PC-3 (cell line): ENCODE measurements at regions not wholly inside any gene's neighbourhood (a gene's known extent, or its start where the extent isn't known, plus 50 kb on each side); places are given as distances from the start of the nearest gene placed in this dataset.

Experiments used
- EZH2phosphoT487 ChIP-seq: fragments of 300-600 bp; sonication (generic); IDR thresholded peaks from 2 replicates; pipeline ENCODE4 v1.6.1; 2018; ENCODE audit warnings: mild to moderate bottlenecking, antibody characterized with exemption, low read length, borderline replicate concordance
- TF ChIP-seq, protein P1 (sequence below): fragments of 300-600 bp; sonication (generic); conservative IDR thresholded peaks from 2 replicates; pipeline ENCODE4 v1.5.1; 2017; ENCODE audit warnings: antibody characterized with exemption, low read depth, mild to moderate bottlenecking, low read length

DNA sequence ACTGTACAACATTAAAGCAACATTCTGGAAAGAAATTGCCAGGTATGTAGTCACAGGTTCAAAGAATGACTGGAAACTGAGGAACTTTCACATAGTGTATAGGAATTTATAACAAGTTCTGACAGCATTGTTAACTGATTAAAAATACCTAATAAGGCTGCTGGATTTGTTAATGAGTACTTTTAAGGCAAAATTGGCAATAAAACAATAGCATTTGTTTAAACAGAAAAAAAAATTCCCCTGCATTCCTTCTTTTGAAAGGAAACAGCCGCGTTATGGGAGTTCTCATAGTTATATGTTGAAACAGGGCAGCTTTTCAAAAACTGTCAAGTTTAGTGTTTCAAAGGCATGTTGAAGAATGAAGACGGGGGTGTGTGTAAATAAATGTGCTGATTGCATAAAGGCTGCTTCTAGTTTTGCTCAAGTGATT is 282.5 kb upstream of the FAT1 start:
- TF ChIP-seq, protein P1, sequence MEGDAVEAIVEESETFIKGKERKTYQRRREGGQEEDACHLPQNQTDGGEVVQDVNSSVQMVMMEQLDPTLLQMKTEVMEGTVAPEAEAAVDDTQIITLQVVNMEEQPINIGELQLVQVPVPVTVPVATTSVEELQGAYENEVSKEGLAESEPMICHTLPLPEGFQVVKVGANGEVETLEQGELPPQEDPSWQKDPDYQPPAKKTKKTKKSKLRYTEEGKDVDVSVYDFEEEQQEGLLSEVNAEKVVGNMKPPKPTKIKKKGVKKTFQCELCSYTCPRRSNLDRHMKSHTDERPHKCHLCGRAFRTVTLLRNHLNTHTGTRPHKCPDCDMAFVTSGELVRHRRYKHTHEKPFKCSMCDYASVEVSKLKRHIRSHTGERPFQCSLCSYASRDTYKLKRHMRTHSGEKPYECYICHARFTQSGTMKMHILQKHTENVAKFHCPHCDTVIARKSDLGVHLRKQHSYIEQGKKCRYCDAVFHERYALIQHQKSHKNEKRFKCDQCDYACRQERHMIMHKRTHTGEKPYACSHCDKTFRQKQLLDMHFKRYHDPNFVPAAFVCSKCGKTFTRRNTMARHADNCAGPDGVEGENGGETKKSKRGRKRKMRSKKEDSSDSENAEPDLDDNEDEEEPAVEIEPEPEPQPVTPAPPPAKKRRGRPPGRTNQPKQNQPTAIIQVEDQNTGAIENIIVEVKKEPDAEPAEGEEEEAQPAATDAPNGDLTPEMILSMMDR = no peak
- TF ChIP-seq EZH2phosphoT487 = no peak
